ENCODE measurements at regions not wholly inside any gene's neighbourhood (a gene's known extent, or its start where the extent isn't known, plus 50 kb on each side); places are given as distances from the start of the nearest gene placed in this dataset.

DNA sequence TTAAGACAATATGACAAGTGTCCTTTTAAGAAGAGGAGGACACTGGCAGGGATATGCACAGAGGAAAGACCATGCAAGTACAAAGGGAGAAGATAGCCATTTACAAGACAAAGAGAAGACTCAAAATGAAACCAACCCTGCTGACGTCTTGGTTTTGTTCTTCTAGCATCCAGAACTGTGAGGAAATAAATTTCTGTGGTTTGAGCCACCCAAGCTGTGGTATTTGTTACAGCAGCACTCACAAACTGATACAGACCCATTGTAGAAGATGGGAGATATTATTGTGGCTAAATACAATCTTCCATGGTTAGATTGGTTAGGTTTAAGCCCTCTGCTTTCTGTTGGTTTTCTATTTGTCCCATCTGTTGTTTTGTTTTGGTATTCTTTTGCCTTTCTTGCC is 88.6 kb upstream of the SLC35F1 start:
- Histone ChIP-seq H3K27me3 (no peaks in the 10 kb centered on the region), H3K27ac (no peak overlapping the region), H3K9me3 (peaks cover 0 to 12% (median 0%) of the 10 kb centered on the region in 3 donors), H3K36me3 (no peaks in the 10 kb centered on the region), H3K4me1 (no peaks in the 10 kb centered on the region), H3K4me3 (no peak overlapping the region)
- 14 to 31% methylated on average over 1 of the region's 1 CpG for WGBS, 2 donors (ENCODE audit: low coverage in 1 of 2)
- no peak for ATAC-seq
- TF ChIP-seq EP300 (IDR thresholded peaks at IDR 0.05), result no peak
- TF ChIP-seq POLR2A (IDR thresholded peaks at IDR 0.05), result no peak
- TF ChIP-seq, protein P1, sequence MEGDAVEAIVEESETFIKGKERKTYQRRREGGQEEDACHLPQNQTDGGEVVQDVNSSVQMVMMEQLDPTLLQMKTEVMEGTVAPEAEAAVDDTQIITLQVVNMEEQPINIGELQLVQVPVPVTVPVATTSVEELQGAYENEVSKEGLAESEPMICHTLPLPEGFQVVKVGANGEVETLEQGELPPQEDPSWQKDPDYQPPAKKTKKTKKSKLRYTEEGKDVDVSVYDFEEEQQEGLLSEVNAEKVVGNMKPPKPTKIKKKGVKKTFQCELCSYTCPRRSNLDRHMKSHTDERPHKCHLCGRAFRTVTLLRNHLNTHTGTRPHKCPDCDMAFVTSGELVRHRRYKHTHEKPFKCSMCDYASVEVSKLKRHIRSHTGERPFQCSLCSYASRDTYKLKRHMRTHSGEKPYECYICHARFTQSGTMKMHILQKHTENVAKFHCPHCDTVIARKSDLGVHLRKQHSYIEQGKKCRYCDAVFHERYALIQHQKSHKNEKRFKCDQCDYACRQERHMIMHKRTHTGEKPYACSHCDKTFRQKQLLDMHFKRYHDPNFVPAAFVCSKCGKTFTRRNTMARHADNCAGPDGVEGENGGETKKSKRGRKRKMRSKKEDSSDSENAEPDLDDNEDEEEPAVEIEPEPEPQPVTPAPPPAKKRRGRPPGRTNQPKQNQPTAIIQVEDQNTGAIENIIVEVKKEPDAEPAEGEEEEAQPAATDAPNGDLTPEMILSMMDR (IDR thresholded peaks at IDR 0.05), result no peak
- TF ChIP-seq POLR2AphosphoS5 (IDR thresholded peaks at IDR 0.05), result no peak

DNA sequence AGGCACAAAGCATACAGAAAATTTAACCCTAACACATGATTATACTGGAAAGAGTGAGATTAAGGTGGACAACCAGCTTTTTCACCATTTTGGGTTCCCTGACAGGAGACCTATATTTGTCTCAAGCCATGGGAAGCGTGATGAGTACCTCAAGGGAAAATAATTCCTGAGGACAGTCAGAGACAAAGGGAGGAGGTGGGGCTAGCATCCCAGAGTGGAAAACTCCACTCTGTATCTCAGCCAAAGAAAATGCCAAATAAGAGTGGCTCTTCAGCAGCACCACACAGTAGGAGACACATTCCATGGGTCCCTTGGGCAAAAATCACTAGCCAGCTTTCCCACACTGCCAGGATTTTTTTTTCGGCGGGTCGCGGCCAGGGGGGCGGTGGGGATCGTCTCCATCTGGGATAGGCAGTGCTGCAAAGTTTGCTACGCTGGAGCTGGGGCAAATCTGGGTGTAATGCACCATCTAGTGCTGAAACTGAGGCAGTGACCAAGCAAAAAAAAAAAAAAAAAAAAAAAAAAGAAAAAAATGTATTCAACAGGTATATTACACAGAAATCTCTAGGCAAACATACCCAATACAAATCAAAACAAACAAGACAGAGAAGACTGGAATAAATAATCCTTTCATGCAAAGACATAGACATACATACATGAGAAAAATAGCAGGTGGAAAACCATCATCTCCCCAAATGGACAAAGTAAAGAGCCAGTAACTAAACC is 77.3 kb upstream of the SLC35F1 start:
- TF ChIP-seq, protein P1 (IDR thresholded peaks at IDR 0.05), result no peak
- TF ChIP-seq POLR2A (IDR thresholded peaks at IDR 0.05) (no peak), EP300 (IDR thresholded peaks at IDR 0.05) (no peak), POLR2AphosphoS5 (IDR thresholded peaks at IDR 0.05) (no peak)
- Histone ChIP-seq H3K4me1 (no peaks in the 10 kb centered on the region), H3K4me3 (no peak overlapping the region), H3K9me3 (peaks cover 0 to 8% (median 0%) of the 10 kb centered on the region in 3 donors), H3K27me3 (no peaks in the 10 kb centered on the region), H3K27ac (no peak overlapping the region), H3K36me3 (no peaks in the 10 kb centered on the region)
- WGBS, 2 donors (ENCODE audit: low coverage in 1 of 2), result 0 to 29% methylated on average over 1 of the region's 8 CpGs
- ATAC-seq, result no peak

DNA sequence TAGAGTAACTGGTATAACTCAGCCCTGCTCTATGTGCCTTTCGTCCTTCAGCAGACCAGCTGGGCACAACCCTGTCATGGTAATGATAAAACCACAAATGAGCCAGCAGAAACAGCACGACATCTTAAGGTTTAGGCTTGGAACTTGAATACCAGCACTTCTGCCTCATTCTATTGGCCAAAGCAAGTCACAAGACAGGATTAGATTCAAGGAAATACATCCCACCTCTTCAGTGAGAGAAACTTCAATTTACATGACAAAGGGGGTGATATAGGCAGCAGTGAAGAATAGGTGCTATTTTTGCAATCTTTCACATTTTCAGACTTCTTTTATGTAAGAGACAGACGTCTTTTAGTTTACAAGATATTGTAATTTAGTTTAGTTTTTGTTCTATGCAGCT is 69.8 kb upstream of the SLC35F1 start:
- 53 to 57% methylated on average over 2 to 3 of the region's 3 CpGs for WGBS, 2 donors (ENCODE audit: low coverage in 1 of 2)

DNA sequence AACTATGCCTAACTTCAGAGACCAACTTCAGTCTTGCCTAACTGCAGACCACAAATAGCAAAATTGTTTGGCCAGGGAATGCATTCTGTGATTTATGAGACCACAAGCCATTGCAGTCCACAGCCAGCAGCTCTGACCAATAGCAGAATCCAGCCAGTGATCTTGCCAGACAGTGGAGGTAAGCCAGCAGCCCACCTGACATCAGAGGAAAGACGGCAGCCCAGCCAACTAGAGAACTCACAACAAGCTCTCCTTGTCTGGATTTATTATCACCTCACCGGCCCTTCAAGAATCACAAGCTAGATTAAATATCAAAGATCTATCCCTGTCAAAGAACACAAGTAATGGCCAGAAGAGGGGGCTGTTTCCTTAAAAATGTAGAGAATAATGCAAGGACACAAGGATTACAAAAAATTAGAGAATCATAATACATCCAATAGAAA is 66.5 kb upstream of the SLC35F1 start:
- Histone ChIP-seq H3K4me3 (no peak overlapping the region), H3K9me3 (peaks cover 0 to 21% (median 0%) of the 10 kb centered on the region in 3 donors), H3K27me3 (no peaks in the 10 kb centered on the region), H3K27ac (no peak overlapping the region), H3K36me3 (no peaks in the 10 kb centered on the region), H3K4me1 (no peaks in the 10 kb centered on the region)
- no peak for ATAC-seq
- 29% methylated on average over 1 of the region's 2 CpGs; no CpG with 5 or more reads in 1 of the 2 donors for WGBS, 2 donors (ENCODE audit: low coverage in 1 of 2)
- TF ChIP-seq, protein P1 (IDR thresholded peaks at IDR 0.05), result no peak
- TF ChIP-seq POLR2A (IDR thresholded peaks at IDR 0.05), result no peak
- no peak for TF ChIP-seq EP300 (IDR thresholded peaks at IDR 0.05)
- no peak for TF ChIP-seq POLR2AphosphoS5 (IDR thresholded peaks at IDR 0.05)

More for the DNA sequence above, 69.8 kb upstream of the SLC35F1 start:
- no peak overlapping the region for H3K4me3 ChIP-seq
- no peaks in the 10 kb centered on the region for H3K36me3 ChIP-seq
- TF ChIP-seq POLR2A (IDR thresholded peaks at IDR 0.05) (no peak), EP300 (IDR thresholded peaks at IDR 0.05) (no peak), POLR2AphosphoS5 (IDR thresholded peaks at IDR 0.05) (no peak)
- TF ChIP-seq, protein P1 (IDR thresholded peaks at IDR 0.05), result no peak
- no peak for ATAC-seq
- H3K9me3 ChIP-seq, result peaks cover 0 to 18% (median 0%) of the 10 kb centered on the region in 3 donors
- H3K27ac ChIP-seq, result no peak overlapping the region
- no peaks in the 10 kb centered on the region for H3K4me1 ChIP-seq
- no peaks in the 10 kb centered on the region for H3K27me3 ChIP-seq

DNA sequence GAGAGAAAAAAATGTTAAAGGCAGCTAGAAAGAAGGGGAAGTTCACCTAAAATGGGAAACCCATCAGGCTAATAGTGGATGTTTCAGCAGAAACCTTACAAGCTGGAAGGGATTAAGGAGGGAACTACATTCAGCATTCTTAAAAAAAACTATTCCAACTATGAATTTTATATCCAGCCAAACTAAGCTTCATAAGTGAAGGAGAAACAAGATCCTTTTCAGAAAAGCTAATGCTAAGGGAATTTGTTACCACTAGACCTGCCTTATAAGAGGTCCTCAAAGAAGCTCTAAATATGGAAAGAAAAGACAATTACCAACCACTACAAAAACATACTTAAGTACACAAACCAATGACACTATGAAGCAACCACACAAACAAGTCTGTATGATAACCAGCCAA is 59.2 kb upstream of the SLC35F1 start:
- ATAC-seq, result no peak
- Histone ChIP-seq H3K4me1 (no peaks in the 10 kb centered on the region), H3K36me3 (no peaks in the 10 kb centered on the region), H3K27ac (no peak overlapping the region), H3K9me3 (peaks cover 0 to 36% (median 0%) of the 10 kb centered on the region in 3 donors), H3K4me3 (no peak overlapping the region), H3K27me3 (no peaks in the 10 kb centered on the region)
- TF ChIP-seq, protein P1 (IDR thresholded peaks at IDR 0.05), result no peak
- TF ChIP-seq EP300 (IDR thresholded peaks at IDR 0.05), result no peak
- no peak for TF ChIP-seq POLR2A (IDR thresholded peaks at IDR 0.05)
- TF ChIP-seq POLR2AphosphoS5 (IDR thresholded peaks at IDR 0.05), result no peak

Measured in gastroesophageal sphincter (tissue), 4 donors.